Osteoblast (primary cell): ENCODE measurements at regions not wholly inside any gene's neighbourhood (a gene's known extent, or its start where the extent isn't known, plus 50 kb on each side); places are given as distances from the start of the nearest gene placed in this dataset.

Source experiments
- DNase-seq: peaks from one replicate; pipeline ENCODE4 v3.0.0; 2011; ENCODE audit warnings: low spot score, mixed read lengths; ENCODE audit not compliant: insufficient read length; ENCODE audit errors: missing footprints
- H2AFZ ChIP-seq: 2 replicates; pipeline ENCODE4 v1.6.0; 2011; ENCODE audit warnings: mild to moderate bottlenecking, low read length
- H3K27ac ChIP-seq: 2 replicates; pipeline ENCODE4 v1.5.1; 2011; ENCODE audit warnings: mild to moderate bottlenecking, low read depth, low read length, moderate library complexity
- H3K27me3 ChIP-seq: 2 replicates; pipeline ENCODE4 v1.6.0; 2012; ENCODE audit warnings: mild to moderate bottlenecking, control low read depth, inconsistent platforms, low read length, moderate library complexity; ENCODE audit not compliant: insufficient read depth
- H3K36me3 ChIP-seq: 2 replicates; pipeline ENCODE4 v1.5.1; 2011; ENCODE audit warnings: mild to moderate bottlenecking, low read length, control low read depth, moderate library complexity; ENCODE audit not compliant: insufficient read depth
- H3K4me1 ChIP-seq: 2 replicates; pipeline ENCODE4 v1.5.1; 2011; ENCODE audit warnings: mild to moderate bottlenecking, low read length, control low read depth, moderate library complexity; ENCODE audit not compliant: insufficient read depth
- H3K4me2 ChIP-seq: 2 replicates; pipeline ENCODE4 v1.6.0; 2011; ENCODE audit warnings: mild to moderate bottlenecking, low read length; ENCODE audit not compliant: insufficient read depth
- H3K4me3 ChIP-seq: fragments of 200-600 bp; sonication (generic); 3 replicates; pipeline ENCODE4 v1.5.1; 2012; ENCODE audit warnings: mild to moderate bottlenecking, low read length, inconsistent platforms; ENCODE audit not compliant: insufficient read depth
- H3K79me2 ChIP-seq: 2 replicates; pipeline ENCODE4 v1.6.0; 2012; ENCODE audit warnings: mild to moderate bottlenecking, low read length, control low read depth, inconsistent platforms; ENCODE audit not compliant: insufficient read depth
- H3K9me3 ChIP-seq: 2 replicates; pipeline ENCODE4 v1.5.1; 2011; ENCODE audit warnings: low read depth, low read length, control low read depth
- H4K20me1 ChIP-seq: 2 replicates; pipeline ENCODE4 v1.6.0; 2012; ENCODE audit warnings: mild to moderate bottlenecking, low read length, control low read depth; ENCODE audit not compliant: insufficient read depth
- TF ChIP-seq, protein P1 (sequence below): IDR thresholded peaks from 2 replicates; pipeline ENCODE4 v1.5.1; 2011; ENCODE audit warnings: mild to moderate bottlenecking, low read depth, low read length, moderate library complexity; ENCODE audit errors: extremely low read depth

DNA sequence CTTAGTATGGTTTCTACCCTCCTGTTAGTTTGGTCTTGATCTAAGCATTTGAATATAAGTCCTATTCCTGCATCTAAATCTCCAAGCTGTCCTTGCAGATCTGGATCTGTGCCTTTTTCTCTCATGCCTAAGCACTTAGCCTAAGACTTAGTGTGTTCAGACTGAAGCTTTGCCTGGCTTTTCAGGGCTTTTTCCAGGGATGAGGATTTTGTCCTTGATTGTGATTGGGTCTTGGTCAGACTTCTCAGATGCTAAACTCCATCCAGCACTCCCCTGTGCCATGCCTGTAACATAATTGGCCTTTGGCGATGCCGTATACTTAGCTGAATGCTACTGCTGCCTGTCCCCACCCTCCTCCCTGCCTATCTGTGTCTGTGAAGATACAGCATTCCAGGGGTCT lies 98.1 kb upstream of the NRIP1 start:
- H3K4me3 ChIP-seq: no peak overlapping the region
- no peak overlapping the region for H3K27ac ChIP-seq
- no peak for DNase-seq
- H3K27me3 ChIP-seq: no peaks in the 10 kb centered on the region
- no peaks in the 10 kb centered on the region for H3K9me3 ChIP-seq
- no peak overlapping the region for H2AFZ ChIP-seq
- no peaks in the 10 kb centered on the region for H3K36me3 ChIP-seq
- no peaks in the 10 kb centered on the region for H4K20me1 ChIP-seq
- no peak overlapping the region for H3K4me2 ChIP-seq
- H3K4me1 ChIP-seq: no peaks in the 10 kb centered on the region
- no peaks in the 10 kb centered on the region for H3K79me2 ChIP-seq
- TF ChIP-seq, protein P1, sequence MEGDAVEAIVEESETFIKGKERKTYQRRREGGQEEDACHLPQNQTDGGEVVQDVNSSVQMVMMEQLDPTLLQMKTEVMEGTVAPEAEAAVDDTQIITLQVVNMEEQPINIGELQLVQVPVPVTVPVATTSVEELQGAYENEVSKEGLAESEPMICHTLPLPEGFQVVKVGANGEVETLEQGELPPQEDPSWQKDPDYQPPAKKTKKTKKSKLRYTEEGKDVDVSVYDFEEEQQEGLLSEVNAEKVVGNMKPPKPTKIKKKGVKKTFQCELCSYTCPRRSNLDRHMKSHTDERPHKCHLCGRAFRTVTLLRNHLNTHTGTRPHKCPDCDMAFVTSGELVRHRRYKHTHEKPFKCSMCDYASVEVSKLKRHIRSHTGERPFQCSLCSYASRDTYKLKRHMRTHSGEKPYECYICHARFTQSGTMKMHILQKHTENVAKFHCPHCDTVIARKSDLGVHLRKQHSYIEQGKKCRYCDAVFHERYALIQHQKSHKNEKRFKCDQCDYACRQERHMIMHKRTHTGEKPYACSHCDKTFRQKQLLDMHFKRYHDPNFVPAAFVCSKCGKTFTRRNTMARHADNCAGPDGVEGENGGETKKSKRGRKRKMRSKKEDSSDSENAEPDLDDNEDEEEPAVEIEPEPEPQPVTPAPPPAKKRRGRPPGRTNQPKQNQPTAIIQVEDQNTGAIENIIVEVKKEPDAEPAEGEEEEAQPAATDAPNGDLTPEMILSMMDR: no peak

DNA sequence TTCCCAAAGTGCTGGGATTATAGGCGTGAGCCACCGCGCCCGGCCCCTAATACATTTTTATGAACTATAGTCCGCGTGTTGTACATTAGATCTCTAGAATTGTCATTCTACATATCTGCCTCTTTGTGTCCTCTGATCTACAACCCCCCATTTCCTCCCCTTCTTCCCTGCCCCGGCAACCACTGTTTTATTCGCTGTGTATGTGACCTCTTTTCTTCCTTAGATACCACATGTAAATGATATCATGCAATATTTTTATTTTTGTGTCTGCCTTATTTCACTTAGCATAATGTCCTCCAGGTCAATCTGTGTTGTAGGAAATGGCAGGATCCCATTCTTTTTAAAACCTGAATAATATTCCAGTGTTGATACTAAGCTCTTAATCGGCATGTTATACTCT lies 99.5 kb upstream of the NRIP1 start:
- DNase-seq: no peak
- Histone ChIP-seq H3K36me3 (no peaks in the 10 kb centered on the region), H3K4me2 (no peak overlapping the region), H3K9me3 (no peaks in the 10 kb centered on the region), H3K27me3 (no peaks in the 10 kb centered on the region), H3K79me2 (no peaks in the 10 kb centered on the region), H4K20me1 (no peaks in the 10 kb centered on the region), H3K27ac (no peak overlapping the region), H3K4me3 (no peak overlapping the region), H3K4me1 (no peaks in the 10 kb centered on the region), H2AFZ (no peak overlapping the region)
- TF ChIP-seq, protein P1: no peak

DNA sequence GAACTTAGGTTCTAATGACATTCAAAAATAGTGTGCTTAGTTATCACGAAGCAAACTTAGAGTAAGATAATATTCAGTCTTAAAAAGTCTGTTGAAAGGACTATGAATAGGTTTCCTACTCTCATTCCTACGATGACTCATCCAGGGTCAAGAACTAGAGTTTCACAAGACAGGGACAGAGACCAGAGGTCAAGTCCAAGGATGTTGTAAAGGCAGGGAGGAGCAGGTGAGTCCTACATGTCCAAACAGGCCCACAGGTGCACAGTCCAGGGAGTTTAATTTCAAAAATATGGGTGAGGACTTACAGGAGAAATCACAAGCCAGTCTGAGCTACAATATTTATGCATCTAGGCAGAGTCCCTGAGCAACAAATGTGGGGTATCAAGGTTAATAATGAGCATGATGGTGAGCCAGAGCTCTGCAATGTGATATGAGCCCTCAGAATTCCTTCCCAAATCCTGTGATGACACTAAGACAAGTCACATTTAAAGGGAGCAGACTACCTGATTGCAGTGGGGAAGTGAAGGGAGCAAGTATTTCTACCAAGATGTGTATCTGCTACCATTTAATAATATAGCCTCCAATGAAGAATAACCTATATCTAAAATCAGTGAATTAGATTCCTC lies 100.0 kb upstream of the NRIP1 start:
- TF ChIP-seq, protein P1: no peak
- no peaks in the 10 kb centered on the region for H3K36me3 ChIP-seq
- H3K9me3 ChIP-seq: no peaks in the 10 kb centered on the region
- no peak overlapping the region for H3K4me2 ChIP-seq
- no peaks in the 10 kb centered on the region for H4K20me1 ChIP-seq
- H3K4me1 ChIP-seq: no peaks in the 10 kb centered on the region
- DNase-seq: no peak
- H3K27ac ChIP-seq: no peak overlapping the region
- H3K79me2 ChIP-seq: no peaks in the 10 kb centered on the region
- no peak overlapping the region for H2AFZ ChIP-seq
- no peak overlapping the region for H3K4me3 ChIP-seq
- H3K27me3 ChIP-seq: no peaks in the 10 kb centered on the region

GRCh38 chr21:15170614-15171013 lies 105.8 kb upstream of the NRIP1 start:
- TF ChIP-seq, protein P1: no peak
- no peaks in the 10 kb centered on the region for H3K79me2 ChIP-seq

More at GRCh38 chr21:15170614-15171013, 105.8 kb upstream of the NRIP1 start:
- H3K36me3 ChIP-seq: no peaks in the 10 kb centered on the region
- no peak for DNase-seq
- no peaks in the 10 kb centered on the region for H4K20me1 ChIP-seq
- H3K4me2 ChIP-seq: no peak overlapping the region
- H3K4me3 ChIP-seq: no peak overlapping the region
- H3K4me1 ChIP-seq: no peaks in the 10 kb centered on the region
- no peak overlapping the region for H2AFZ ChIP-seq
- no peak overlapping the region for H3K27ac ChIP-seq
- no peaks in the 10 kb centered on the region for H3K27me3 ChIP-seq
- H3K9me3 ChIP-seq: no peaks in the 10 kb centered on the region
